ENCODE measurements at regions not wholly inside any gene's neighbourhood (a gene's known extent, or its start where the extent isn't known, plus 50 kb on each side); places are given as distances from the start of the nearest gene placed in this dataset.

DNA sequence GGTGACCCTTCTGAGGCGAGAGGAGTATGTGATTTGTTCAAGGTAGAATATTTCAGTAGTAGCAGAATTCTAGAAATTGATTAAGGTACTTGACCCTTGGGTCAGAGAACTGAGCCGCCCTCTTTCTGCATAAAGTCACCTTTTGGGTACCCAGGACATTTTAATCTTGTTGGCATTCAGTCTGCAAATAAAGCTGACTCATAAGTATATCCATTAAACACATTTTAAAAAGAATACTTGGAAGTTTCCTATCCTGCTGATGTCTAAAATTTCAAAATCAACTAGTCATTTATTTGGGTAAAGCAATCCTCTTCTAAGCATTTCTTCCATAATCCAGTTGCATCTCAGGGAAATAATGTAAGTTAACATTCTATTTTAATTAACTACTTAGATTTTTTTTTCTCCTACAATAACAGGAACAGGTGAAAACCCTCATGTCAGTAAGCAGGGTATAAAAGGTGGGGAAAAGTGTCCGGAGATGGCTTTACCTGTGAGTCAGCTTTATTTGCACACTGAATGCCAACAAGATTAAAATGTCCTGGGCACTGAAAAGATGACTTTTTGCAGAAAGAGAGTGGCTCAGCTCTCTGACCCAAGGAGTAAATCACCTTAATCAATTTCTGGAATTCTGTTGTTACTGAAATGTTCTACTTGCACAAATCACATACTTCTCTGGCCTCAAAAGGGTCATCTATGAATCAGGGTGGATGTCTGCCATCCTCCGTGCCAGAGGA, 78.7 kb upstream of the ITGA6 start:
- TF ChIP-seq, protein P1, sequence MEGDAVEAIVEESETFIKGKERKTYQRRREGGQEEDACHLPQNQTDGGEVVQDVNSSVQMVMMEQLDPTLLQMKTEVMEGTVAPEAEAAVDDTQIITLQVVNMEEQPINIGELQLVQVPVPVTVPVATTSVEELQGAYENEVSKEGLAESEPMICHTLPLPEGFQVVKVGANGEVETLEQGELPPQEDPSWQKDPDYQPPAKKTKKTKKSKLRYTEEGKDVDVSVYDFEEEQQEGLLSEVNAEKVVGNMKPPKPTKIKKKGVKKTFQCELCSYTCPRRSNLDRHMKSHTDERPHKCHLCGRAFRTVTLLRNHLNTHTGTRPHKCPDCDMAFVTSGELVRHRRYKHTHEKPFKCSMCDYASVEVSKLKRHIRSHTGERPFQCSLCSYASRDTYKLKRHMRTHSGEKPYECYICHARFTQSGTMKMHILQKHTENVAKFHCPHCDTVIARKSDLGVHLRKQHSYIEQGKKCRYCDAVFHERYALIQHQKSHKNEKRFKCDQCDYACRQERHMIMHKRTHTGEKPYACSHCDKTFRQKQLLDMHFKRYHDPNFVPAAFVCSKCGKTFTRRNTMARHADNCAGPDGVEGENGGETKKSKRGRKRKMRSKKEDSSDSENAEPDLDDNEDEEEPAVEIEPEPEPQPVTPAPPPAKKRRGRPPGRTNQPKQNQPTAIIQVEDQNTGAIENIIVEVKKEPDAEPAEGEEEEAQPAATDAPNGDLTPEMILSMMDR (conservative IDR thresholded peaks at IDR 0.05; ENCODE audit: low read depth, low read length): no peak
- TF ChIP-seq EZH2 (IDR thresholded peaks at IDR 0.05; ENCODE audit: borderline replicate concordance, low read depth, low read length, poor library complexity, severe bottlenecking): no peak
